ENCODE measurements at regions not wholly inside any gene's neighbourhood (a gene's known extent, or its start where the extent isn't known, plus 50 kb on each side); places are given as distances from the start of the nearest gene placed in this dataset.
A peak's percentile ranks its signal among the peaks of the same experiment; 100 is the strongest.
"Not testable (repeated sequence)": the region's sequence is repeated elsewhere in the genome, so short reads cannot be mapped to it uniquely, and the experiment has no call there.

GRCh38 chr3:64437131-64437530 lies 211.9 kb upstream of the PRICKLE2 start:
- DNase-seq (ENCODE audit: low read depth) = no peak

- DNase-seq (ENCODE audit: low read depth) = not testable (repeated sequence)
Measured at GRCh38 chr3:64435023-64435422, 209.8 kb upstream of the PRICKLE2 start.

- no peak for DNase-seq (ENCODE audit: low read depth)
Measured at GRCh38 chr3:64432870-64433269, 207.6 kb upstream of the PRICKLE2 start.

GRCh38 chr3:64431526-64432091 lies 206.3 kb upstream of the PRICKLE2 start:
- no peak for DNase-seq (ENCODE audit: low read depth)

- no peak for DNase-seq (ENCODE audit: low read depth)
Measured at GRCh38 chr3:64427671-64428070, 202.4 kb upstream of the PRICKLE2 start.

DNA sequence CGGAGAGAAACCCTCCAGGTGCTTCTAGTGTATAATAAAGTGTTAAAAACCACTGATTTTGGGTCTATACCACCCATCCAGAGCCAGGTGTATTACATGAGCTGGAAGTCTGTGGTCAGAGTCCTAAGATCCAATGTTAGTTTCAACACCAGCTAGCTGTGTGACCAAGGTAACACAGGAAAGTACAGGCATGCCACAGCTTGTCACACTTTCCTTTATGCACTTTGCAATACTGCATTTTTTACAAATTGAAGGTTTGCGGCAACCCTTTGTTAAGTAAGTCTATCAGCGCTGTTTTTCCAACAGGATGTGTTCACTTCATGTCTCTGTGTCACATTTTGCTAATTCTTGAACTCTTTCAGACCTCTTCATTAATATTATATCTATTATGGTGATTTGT lies 201.3 kb upstream of the PRICKLE2 start:
- no peak for DNase-seq (ENCODE audit: low read depth)

DNA sequence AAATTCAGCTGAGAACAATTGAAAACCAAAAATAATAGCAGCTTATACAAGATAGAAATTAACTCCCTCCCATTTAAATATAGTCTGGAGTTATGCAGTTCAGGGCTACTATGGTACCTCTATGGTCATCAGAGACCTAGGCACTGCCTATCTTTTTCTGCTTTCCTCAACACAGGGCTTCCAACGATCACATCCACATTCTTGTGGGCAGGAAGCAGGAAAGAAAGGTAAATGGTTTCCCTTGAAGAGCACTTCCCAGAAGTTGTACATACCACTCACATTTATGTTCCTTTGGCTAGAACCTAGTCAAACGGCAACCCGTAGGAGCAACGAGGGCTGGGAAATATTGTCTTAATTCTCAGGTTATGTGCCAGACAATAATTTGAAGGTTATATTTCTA lies 197.7 kb upstream of the PRICKLE2 start:
- DNase-seq (ENCODE audit: low read depth) = no peak

DNA sequence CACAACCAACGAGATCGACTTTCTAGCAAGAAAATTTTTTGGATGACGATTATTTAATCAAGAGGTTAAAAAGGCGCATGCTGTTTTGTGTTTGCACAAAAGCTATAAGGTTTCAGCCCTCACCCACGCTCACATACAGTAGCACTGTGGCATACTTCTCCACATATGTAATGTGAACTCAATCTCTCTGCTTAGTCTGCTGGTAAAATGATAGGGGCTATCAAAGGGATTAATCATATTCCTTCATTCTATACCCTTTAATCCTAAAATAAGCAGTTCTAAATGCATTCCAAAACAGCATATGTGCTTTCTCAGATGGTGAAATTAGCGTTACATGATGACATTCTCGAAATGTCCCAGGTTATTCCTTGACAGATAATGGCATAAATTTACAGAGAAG lies 196.9 kb upstream of the PRICKLE2 start:
- no peak for DNase-seq (ENCODE audit: low read depth)

GRCh38 chr3:64417816-64418215 lies 192.6 kb upstream of the PRICKLE2 start:
- DNase-seq (ENCODE audit: low read depth) = no peak

GRCh38 chr3:64414043-64414442 lies 188.8 kb upstream of the PRICKLE2 start:
- DNase-seq (ENCODE audit: low read depth) = no peak

GRCh38 chr3:64411101-64411500 lies 185.8 kb upstream of the PRICKLE2 start:
- no peak for DNase-seq (ENCODE audit: low read depth)

- DNase-seq (ENCODE audit: low read depth) = no peak
Measured at GRCh38 chr3:64410226-64410625, 185.0 kb upstream of the PRICKLE2 start.

DNA sequence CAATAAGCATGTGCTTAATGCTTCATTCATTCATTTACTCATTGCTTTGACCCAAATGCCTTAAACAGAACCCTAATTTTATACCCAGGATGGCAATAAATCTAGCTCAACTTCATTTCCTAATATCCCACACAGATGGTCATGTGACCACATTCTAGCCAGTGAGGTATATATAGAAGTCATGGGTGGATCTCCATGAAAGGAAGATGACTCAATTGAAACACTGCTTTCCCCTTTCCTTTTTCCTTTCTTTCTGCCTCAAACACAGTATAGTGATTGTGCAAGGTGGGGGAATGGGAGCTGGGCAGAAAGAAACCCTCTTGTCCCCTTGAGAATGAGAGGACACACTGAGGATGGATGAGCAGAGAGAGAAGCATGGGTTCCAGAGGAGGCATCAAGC lies 183.5 kb upstream of the PRICKLE2 start:
- no peak for DNase-seq (ENCODE audit: low read depth)

DNA sequence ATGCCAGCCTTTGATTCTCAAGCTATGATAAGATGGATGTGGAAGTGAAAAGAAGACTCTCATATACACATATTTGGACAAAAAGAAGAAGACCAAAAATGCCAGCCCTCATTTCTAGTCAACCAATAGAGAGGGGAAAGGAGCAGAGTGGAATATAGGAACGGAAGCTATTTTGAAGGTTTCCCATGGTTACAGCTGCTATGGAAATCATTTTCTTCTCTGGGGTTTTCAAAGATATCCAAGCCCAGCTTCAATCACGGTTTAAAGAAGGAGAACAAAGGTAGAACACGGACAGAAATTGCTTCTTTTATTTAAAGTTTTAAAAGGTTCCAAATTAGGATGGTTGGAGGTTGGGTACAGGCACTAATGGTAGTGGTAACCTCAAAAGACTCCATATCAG lies 181.0 kb upstream of the PRICKLE2 start:
- DNase-seq (ENCODE audit: low read depth) = no peak

DNA sequence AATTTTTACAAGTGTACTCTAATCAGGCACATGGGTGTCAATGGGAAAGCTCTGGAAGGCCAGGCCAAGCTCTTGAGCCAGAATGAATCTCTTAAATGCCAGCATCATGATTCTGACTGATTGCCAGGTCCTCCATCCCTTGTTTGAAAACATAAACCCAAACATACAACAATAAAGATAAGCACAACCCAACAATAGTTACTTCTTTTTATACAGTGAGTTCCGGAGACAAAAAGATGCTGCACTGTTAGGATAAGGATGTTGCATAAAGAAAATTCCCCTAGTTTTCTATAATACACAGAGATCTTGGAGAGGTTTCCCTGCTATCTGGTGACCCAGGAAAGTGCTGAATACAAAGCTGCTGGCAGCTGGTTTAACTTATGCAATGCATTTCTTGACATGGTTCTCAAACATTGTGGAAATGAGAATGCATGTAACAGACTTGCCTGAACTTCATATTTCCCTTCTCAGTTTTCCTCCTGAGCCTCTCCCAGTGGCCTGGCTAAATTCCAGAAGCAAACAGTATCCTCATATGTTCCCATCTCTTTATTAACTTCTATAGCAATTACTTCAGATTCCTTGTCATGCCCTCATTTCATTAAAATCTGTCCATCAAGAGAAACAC lies 180.1 kb upstream of the PRICKLE2 start:
- peak; percentile 29 for DNase-seq (ENCODE audit: low read depth)

- no peak for DNase-seq (ENCODE audit: low read depth)
Measured at GRCh38 chr3:64400706-64401105, 175.4 kb upstream of the PRICKLE2 start.

- peak; percentile 47 for DNase-seq (ENCODE audit: low read depth)
Measured at GRCh38 chr3:64399205-64399800, 174.0 kb upstream of the PRICKLE2 start.

DNA sequence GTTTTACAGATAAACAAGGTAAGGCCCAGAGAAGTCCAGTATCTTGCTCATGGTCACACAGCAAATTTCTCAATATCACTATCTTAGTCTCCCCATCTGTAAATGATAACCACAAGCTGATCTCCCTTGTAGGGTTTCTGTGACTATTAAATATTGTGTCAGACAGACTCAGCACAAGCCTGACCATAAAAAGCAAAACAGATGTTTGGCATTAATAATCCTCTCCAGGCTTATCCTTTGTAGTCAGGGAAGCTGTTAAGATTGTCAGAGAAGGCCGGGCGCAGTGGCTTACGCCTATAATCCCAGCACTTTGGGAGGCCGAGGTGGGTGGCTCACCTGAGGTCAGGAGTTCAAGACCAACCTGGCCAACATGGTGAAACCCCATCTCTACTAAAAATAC lies 173.2 kb upstream of the PRICKLE2 start:
- peak; percentile 62 for DNase-seq (ENCODE audit: low read depth)

DNA sequence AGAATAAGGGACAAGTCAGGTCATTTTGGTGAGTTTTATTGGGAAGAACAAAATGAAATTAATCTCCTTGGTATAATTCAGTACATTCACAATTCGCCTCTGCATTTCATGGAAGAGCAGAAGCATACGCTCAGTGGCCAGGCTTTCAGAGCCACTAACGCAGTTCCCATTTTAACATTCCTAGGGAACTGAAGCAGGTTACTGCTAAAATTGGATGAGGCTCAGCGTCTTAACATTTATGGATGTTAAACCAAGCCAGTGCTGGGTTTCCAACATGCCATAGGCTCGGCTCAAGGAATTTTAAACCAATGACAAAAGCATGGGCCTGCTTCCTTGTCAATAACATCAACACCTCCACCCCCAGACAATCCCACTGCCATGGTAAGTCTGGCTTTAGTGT lies 172.7 kb upstream of the PRICKLE2 start:
- DNase-seq (ENCODE audit: low read depth) = no peak

- no peak for DNase-seq (ENCODE audit: low read depth)
Measured at GRCh38 chr3:64397573-64397972, 172.3 kb upstream of the PRICKLE2 start.

- DNase-seq (ENCODE audit: low read depth) = no peak
Measured at GRCh38 chr3:64395490-64395889, 170.2 kb upstream of the PRICKLE2 start.

GRCh38 chr3:64393193-64393592 lies 167.9 kb upstream of the PRICKLE2 start:
- DNase-seq (ENCODE audit: low read depth) = no peak

- no peak for DNase-seq (ENCODE audit: low read depth)
Measured at GRCh38 chr3:64392001-64392400, 166.7 kb upstream of the PRICKLE2 start.

DNA sequence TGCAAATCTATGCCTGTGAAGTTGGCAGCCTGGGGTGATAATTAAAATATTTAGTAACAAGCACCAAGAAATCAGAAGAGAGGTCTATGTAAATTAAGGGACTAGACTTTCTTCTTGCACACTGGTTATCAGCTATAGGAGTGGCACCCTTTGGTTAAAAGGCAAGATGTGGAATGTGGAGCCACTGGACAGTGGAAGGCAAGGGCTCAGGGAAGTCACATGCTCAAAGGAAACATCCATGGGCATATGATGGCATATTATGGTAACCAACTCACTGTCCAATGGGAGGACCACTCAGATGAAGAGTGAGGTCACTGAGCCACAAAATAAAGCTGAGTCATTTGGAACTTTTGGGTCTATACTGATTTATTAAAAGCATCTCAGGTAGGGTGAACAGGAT lies 165.6 kb upstream of the PRICKLE2 start:
- no peak for DNase-seq (ENCODE audit: low read depth)

All from fibroblast of the conjunctiva (primary cell).